ENCODE measurements at regions not wholly inside any gene's neighbourhood (a gene's known extent, or its start where the extent isn't known, plus 50 kb on each side); places are given as distances from the start of the nearest gene placed in this dataset.
"Not testable (repeated sequence)": the region's sequence is repeated elsewhere in the genome, so short reads cannot be mapped to it uniquely, and the experiment has no call there.

DNA sequence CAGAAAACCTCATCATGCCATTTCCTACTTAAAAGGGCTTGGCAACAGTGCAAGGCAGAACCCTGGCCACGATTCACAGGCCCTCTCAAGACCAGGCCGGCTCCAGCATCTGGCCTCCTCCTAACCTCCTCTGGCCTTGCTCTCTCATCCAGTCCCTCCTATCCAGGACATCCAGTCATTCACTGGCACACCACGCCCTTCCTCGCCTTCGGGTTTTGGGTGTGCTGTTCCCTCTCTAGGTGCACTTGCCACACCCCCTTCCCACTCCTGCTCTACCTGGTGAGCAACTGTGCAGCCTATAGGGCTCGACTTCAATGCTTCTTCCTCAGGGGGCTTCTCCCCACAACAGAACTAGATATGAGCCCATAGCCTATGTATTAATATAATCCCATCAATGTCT, 317.1 kb downstream of the ARRDC4 start:
- no peak for DNase-seq (ENCODE audit: low read depth)

DNA sequence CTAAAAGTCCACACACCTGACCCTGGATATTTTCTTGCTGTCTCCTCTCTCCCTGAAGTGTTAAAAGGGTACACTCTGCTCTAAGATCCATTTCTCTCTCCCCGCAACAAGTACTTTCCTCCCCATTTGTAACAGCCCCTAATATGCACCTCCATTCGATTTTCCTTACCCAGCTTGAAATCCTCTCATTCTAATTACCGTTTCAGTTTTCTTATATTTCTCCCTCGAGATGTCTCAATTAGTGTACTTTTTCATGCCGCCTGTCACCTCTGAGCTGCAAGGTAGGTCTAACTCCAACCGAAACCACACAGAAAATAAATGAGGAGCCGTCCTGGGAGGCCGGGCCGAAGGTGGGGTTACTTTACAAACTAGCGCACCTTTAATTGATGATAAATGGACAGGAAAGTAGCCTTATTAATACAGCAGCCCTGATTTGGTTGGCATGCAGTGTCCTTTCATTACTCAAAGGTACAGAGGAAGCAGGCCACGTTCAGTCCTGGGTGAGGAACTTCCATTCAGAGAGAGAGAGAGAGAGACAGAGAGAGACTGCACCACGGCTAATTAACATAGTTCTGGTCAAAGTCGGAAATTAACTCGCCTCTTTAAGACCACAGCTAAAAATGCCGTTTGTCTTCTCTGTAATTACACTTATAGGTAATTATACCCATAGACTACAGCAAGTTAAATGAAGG, 319.9 kb downstream of the ARRDC4 start:
- DNase-seq (ENCODE audit: low read depth), result no peak

DNA sequence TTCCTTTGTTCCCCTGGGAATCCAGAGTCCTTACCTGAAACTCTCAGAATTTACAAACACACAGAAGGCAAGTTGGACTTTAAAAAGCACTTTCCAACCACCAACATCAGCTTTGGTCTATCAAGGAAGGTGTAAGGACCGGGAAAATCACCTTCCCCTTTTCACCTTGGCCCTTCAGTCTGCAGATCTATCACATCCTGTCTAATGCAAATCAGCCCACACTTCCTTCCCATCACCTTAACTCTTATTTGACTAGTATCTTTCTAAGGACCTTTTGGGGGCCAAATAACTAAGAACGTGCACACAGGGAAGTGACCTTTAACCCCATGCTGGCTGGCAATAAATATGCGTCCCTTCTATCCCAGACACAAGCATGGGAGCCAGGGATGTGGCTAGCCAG, 320.6 kb downstream of the ARRDC4 start:
- DNase-seq (ENCODE audit: low read depth), result no peak

DNA sequence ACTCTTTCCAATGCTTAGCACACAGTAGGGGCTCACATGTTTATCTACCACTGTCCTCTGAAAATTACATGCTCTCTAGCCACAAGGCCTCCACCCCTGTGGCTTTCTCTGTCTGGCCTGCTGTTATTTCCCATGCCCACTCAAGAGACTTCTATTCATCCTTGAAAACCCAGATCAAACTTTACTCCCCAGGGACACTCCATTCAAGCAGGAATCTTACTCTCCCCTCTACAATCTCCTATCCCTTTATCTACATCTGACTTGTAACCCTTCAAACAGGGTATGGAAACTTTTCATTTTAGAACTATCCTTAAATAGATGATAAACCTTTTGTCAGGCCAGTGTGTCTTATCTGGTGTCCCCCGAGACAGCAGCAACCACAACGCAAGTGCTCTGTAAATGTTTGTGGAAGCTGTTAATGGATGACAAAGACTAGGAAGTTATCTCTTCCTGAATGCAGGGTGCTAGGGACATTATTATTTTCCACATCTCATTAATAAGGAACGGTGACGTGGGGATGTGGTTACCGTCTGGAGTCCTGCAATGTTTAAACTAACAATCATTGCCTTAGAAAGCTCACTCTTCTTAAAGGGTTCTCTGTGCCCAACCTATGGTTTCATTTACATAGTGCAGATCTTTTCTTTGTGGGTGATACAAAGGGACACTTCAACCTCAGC, 322.3 kb downstream of the ARRDC4 start:
- no peak for DNase-seq (ENCODE audit: low read depth)

DNA sequence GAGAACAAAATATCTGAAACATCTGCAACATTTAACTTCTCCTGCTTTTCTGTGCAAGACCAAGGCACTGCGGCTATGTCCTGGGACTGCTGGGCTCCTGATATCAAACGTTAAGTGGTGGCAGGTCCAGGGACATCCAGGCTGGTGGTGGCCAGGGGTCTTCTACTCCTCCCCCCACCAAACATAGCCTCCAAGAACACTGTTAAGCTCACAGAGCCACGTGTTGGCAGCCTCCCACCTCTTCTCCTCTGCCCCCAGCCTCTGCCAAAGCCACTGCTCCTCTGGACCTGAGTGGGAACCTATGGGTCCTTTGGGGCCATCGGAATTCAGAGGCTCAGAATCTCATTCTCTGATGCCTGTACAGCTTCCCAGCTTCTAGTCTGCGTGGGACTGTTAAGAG, 325.7 kb downstream of the ARRDC4 start:
- DNase-seq (ENCODE audit: low read depth), result no peak

DNA sequence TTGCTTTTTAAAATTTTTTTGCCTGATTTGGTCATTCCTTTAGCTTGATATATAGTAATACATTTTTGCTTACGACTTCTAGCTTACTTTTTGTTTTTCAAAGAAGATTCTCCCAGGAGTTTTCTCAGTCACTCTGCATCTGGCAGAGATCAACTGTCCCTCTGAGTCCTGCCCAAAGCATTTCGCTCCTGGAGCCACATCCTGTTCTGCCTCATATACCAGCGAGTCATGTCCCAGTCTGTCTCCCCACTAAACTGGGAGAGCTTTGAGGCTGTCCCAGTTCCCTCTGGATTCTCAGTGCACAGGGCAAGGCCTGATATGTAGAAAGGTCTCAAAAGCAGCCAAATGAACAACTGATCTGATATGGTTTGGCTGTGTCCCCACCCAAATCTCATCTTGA, 326.3 kb downstream of the ARRDC4 start:
- no peak for DNase-seq (ENCODE audit: low read depth)

DNA sequence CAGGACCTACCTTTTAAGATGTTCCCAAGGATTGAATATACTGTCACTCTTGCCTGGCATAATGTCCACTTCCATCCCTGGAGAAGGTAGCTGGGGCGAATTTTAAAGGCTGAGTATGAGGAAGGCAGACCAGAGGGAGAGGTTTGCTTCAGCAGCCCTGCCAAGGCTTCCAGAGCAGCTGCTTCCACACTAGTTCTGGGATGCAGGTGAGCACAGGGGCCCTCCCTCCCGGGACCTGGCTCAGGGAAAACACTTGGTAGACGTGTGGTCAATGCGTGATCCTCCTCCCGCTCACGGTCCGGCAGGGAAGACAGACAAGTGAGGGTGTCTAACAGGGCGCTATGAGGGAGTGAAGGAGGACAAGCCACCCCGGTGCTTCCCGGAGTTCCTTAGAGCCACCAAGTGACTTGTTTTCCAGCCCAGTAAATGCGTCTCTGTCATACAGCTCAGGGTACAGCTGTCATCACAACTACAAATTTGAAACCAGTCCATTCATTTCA, 327.6 kb downstream of the ARRDC4 start:
- DNase-seq (ENCODE audit: low read depth), result no peak

DNA sequence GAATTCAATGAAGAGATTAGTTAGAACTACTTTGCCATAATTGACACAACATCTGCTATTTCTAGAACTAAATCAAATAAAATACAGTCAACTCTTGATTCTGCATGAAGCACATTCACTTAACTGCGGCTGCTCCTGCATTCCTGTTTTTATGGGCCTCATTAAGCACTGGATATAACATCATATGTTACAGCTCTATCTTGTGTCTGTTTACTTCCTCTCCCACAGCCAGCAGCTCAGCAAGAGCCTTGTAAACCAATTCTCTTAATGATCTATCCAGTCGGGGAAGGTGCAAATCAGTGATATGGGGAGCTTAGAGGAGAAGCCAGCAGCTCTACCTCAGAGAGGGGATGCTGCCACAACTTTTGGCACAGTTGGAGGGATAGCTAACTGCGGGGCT, 329.2 kb downstream of the ARRDC4 start:
- DNase-seq (ENCODE audit: low read depth), result no peak

DNA sequence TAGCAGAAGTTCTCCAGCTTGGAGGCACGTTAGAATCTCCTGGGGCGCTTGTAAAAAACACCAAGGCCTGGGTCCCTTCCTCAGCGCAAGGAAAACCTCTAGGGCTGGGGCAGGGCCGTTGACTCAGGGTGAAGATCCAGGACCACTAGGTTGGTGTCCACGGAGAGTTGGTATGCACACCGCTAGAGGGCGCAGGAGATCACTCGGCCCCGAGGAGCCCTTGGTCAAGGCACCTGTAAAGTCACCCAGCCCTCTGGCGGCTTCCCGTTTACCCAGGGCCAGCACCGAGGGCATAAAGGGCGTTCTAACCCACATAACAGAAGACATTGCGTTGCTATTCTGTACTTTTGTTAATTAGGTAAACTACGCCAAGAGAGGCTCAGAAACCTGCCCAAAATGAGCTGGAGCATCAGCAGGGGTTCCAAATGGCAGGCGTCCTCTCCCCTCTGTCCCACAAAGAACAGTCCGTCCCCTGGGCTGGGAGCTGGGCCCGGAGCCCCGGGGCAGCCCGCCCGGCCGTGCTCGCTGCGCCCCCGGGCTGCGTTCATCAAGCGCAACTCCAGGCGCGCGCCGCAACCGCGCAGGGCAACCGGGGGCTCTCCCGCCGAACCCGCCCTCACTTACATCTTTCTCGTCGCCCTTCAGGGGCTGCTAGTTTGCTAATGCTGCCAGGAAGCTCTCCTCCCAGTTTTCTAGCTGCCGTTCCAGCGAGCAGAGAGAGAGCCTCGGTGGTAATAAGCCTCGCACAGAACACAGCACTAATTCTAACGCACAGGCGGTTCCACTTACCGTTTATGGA, 332.1 kb downstream of the ARRDC4 start:
- DNase-seq (ENCODE audit: low read depth), result no peak

DNA sequence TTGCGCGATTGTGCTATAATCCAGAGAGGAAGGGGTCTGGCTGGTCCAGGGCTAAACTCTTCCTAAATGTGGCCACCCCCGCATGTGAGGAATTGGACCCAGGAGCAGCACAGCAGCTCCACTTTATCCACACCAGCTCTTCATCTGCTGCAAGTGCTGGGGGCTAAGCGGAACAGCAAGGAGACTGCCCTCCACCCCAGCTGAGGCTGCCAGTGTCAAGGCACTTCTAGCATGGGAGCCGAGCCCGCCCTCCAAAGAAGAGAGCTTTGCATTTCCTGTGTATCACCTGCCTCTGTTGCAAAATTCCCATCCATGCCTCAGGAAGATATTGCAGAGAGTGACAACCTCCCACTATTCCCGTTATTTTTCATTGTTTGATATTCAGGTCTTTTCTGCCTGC, 333.6 kb downstream of the ARRDC4 start:
- no peak for DNase-seq (ENCODE audit: low read depth)

DNA sequence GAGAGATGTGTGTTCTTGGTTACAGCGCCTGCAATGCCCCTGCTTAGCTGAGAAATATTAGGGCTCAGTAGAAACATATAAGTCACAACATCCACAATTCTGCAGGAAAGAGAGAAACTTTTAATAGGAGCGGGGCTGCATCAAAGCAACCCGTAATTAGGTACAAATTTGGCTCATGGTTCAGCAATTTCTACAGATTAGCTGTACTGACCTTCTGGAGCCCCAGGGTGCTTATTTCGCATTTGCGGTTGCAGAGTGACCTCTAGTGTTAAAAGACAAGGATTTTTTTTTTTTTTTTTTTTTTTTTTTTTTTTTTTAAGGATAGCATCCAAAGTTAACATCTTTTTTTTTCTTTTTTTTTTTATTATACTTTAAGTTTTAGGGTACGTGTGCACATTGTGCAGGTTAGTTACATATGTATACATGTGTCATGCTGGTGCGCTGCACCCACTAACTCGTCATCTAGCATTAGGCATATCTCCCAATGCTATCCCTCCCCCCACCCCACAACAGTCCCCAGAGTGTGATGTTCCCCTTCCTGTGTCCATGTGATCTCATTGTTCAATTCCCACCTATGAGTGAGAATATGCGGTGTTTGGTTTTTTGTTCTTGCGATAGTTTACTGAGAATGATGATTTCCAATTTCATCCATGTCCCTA, 334.7 kb downstream of the ARRDC4 start:
- DNase-seq (ENCODE audit: low read depth), result not testable (repeated sequence)

DNA sequence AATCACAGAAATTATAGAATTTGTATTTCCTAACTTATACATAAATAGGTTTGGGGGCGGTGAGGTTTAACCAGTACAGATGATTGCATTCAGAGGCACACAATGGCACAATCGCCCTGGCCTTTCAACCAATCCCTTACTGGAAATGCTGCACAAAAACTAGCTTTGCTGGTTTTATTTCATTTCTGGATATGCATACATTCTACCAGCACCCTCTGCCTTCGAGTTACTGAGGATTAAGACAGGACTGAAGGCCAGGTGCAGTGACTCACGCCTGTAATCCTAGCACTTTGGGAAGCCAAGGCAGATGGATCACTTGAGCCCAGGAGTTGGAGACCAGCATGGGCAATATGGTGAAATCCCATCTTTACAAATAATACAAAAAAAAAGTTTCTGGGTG, 336.1 kb downstream of the ARRDC4 start:
- no peak for DNase-seq (ENCODE audit: low read depth)

DNA sequence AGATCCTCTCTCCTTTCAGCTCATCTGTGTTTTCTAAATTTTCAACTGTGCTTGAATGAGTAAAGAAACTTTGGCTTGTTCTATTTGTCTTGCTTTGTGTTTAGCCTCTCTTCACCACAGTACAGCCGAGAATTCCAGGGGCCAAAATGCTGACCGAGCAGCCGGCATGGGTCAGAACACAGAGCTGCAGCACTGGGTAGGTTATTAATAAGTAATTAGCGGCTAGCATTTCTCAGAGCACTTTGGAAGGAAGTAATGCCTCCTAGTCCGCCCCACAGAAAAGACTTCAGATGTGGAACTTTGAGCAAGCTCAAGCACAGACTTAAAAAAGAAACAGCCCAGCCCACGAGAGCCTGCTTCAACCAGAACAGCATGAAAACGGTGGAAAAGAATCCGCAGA, 343.9 kb downstream of the ARRDC4 start:
- no peak for DNase-seq (ENCODE audit: low read depth)

DNA sequence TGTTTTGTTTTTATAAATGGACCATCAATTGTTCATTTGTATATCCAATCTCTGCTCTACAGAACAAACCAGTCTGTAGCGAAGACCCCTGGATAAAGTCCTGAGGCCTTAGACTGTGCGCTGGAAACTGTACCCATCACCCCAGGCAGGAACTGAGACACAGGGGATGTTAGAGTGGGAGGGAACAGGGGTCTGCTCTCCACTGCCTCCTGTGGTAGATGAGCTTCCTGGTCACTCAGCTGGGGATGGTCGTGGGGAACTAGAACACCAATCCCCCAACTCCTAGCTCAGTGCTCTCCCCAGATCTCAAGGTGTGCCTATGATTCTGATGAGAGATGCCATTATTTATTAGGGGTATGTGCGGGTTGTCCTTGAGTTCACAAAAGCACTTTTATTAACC, 340.2 kb upstream of the IGF1R start:
- no peak for DNase-seq (ENCODE audit: low read depth)

DNA sequence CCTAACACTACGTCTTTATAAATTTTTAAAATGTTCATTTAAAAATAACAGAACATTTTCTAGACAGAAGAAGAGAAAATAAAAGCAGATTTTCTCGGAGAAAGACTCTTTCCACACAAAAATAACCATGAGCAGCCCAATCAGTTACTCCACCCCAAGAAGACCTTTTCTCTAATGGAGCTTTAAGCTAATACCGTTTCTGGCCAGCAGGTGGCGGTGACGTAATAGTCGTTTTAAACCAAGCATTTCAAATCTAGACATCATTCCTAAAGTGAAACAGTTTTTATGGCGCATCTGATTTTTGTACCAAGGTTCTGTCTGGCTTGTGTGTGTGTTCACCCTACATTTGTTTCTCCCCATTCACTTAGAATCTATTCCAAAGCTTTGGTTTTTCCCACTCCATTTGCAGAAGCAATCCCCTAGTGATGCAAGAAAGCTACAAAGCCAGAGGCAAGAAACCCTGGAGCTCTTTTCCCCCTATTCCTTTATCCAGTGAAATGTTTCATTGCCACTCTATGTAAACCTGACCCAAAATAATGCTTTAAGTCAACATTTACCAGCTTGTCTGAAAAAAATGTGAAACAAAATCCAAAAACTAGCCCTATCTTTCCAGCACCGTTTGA, 336.7 kb upstream of the IGF1R start:
- peak; percentile 18 for DNase-seq (ENCODE audit: low read depth)

DNA sequence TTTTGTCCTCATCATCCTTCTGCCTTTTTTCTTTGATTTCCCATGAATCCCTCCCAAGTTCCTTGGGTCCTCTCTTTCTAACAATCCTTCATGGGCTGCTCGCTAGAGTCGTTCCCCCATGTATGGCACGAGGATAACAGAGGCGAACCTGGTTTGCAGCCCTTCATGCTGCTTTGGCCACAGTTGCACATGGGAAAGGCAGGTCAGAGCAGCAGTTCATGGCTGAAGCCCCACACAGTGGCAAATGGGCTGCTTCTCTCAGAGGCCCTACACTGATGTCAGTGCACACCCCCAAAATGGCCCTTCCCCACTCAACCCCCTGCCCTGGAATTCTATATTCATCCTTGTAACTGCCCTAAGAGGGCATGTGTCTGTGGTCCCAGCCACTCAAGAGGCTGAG, 335.4 kb upstream of the IGF1R start:
- no peak for DNase-seq (ENCODE audit: low read depth)

DNA sequence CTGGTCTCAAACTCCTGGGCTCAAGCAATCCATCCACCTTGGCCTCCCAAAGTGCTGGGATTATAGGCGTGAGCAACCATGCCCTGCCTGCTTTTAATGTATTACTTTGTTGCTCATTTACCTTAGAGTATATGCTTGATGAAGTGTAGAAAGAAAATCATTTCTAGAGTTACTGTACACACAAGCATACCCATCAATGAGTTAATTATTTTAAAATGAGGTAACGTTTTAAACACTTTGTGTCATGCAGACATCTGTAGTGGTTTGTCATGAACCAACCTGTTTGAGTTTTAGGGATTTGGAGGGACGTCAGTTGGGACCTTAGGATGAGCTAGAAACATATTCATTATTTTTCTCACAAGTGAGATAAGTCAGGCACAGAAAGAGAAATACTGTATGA, 332.4 kb upstream of the IGF1R start:
- no peak for DNase-seq (ENCODE audit: low read depth)

DNA sequence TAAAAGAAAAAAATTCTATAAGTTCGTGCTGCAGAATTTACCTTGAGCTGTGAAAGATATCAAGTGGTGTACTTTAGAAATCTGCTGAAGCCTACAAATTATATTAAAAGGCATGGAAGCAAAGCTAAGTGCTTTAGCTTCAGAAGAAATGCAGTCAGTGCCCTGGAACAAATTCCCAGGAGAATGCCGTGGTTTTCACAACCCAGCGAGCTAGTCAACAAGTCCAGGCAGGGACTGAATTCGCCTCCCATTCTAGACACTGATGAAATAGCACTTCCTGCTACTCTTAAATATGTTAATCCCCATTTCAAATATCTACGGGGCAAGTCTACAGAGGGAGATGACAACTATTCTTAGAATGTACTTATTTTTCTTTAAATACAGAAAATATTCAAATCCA, 326.4 kb upstream of the IGF1R start:
- no peak for DNase-seq (ENCODE audit: low read depth)

DNA sequence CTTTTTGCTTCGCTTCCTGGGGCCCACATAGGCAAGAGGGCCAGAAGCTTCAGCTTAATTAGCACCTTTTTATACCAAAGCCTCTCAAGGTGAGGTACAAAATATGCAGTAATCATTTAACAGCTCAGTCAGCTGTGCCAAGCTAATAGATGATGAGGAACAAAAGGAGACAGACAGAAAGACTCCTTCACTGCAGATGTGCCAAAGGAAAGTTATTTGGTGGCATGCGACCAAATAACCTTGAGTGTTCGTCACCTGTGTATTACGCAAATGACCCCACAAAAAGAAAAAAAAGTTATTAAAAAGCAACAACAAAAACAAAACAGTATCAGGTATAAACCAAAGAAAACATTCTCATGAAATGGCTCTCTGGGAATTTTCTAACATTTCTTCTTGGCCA, 325.8 kb upstream of the IGF1R start:
- DNase-seq (ENCODE audit: low read depth), result no peak

DNA sequence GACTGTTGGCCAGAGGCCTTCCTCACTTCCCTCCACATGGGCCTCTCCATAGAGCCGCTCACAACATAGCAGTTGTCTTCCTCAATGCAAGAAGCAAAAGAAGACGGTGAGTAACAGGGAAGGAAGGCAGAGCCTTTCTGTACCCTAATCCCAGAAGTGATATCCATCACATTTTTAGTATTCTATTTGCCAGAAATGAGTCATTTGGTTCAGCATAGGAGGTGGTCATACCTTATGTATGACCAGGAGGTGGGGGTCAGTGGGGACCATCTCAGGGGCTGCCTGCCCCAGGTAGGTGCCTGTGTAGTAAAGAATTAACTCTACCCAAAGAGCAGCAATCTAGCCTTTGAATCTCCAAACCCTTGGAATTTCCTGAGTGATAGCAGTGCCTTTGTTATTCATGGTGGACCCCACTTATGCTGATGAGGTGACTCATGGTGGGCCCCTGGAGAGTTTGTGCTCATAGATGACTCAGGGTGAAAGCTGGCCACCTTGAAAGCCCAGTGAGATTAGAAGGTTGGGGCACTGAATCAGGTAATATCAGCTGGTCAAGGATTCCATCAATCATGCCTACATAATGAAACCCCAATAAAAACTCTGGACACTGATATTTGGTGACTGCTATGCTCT, 323.9 kb upstream of the IGF1R start:
- DNase-seq (ENCODE audit: low read depth), result no peak

DNA sequence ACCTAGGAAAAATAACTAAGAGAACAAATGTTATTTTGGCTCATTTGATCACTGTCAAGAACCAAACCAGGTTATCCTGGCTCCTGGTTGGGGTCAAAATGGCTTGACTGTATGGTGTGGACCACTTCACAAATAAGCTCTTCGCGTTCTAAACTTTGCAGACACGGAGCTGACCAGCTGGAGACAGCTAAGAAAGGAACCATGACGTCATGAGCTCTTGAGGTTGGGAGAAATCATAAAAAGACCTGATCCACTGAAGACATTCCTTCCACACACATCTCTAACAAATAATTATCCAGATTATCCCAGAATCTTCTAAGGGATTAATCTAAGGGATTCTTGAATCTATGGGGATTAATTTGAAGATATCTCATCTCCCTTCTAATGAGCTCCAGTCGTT, 321.5 kb upstream of the IGF1R start:
- no peak for DNase-seq (ENCODE audit: low read depth)

DNA sequence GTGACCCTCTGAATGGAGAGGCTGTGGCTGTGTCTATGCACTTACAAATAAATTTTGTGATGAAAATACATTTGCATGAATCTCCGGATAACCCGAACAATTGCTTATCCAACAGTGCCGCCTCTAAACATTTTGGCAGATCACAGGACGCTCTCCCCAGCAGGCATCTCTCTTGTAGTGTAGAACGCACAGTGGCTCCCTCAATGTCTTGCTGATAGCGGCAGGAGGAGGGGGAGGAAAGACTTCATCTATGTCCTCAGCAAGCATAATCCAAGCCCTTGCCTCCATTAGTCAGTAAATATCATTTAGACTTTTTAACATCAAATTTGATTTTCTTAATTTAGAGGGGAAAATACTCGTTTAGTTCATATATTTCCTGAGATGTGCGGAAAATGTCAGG, 318.1 kb upstream of the IGF1R start:
- no peak for DNase-seq (ENCODE audit: low read depth)
